IMR-90 (cell line): ENCODE measurements at regions not wholly inside any gene's neighbourhood (a gene's known extent, or its start where the extent isn't known, plus 50 kb on each side); places are given as distances from the start of the nearest gene placed in this dataset.

Source experiments
- ATAC-seq: fragments of 200-7000 bp; cut with Tn5 transposase; 2 replicates; pipeline ENCODE4 v1.9.1; 2020; ENCODE audit warnings: low read depth, mild to moderate bottlenecking, moderate library complexity
- BruUV-seq: library from RNA; stranded (reverse); fragments of 400-500 nt; replicated peaks from 2 replicates; lab custom pipeline; 2021; lab: Mats Ljungman, UMichigan
- CTCF ChIA-PET: fragments of 300-600 bp; formaldehyde crosslinking; extraction: SDS; loops from one replicate; lab custom pipeline; 2021; ENCODE audit warnings: antibody characterized with exemption; lab: Yijun Ruan, JAX
- POLR2A ChIA-PET: fragments of 300-600 bp; sonication (Branson Sonifier 250); formaldehyde crosslinking; loops from one replicate; lab custom pipeline; 2022; ENCODE audit warnings: antibody characterized with exemption; ENCODE audit not compliant: unreplicated experiment; lab: Charles Lee
- DNase-seq: peaks from one replicate; pipeline ENCODE4 v3.0.0; 2013
- H2AFZ ChIP-seq: replicated peaks from 2 replicates; pipeline ENCODE3; 2013; ENCODE audit warnings: low read length, mild to moderate bottlenecking; ENCODE audit not compliant: poor library complexity
- H2AK5ac ChIP-seq: 2 replicates; pipeline ENCODE4 v1.6.1; 2013; ENCODE audit warnings: low read depth, low read length, inconsistent platforms
- H2AK9ac ChIP-seq: replicated peaks from 2 replicates; pipeline ENCODE3; 2013; ENCODE audit warnings: mild to moderate bottlenecking, low read depth, low read length, moderate library complexity; ENCODE audit not compliant: poor library complexity
- H2BK120ac ChIP-seq: 2 replicates; pipeline ENCODE4 v1.6.1; 2013; ENCODE audit warnings: low read depth, low read length, inconsistent platforms
- H2BK15ac ChIP-seq: 3 replicates; pipeline ENCODE4 v1.6.1; 2013; ENCODE audit warnings: low read depth, low read length, inconsistent platforms
- H2BK20ac ChIP-seq: 2 replicates; pipeline ENCODE4 v1.6.1; 2013; ENCODE audit warnings: low read depth, mild to moderate bottlenecking, inconsistent platforms, low read length, moderate library complexity
- H2BK5ac ChIP-seq: 2 replicates; pipeline ENCODE4 v1.6.1; 2013; ENCODE audit warnings: mild to moderate bottlenecking, low read depth, low read length, inconsistent platforms; ENCODE audit not compliant: poor library complexity, severe bottlenecking
- H3K14ac ChIP-seq: replicated peaks from 2 replicates; pipeline ENCODE4 v1.6.1; 2013; ENCODE audit warnings: low read depth, low read length, inconsistent platforms
- H3K18ac ChIP-seq: 2 replicates; pipeline ENCODE4 v1.6.1; 2013; ENCODE audit warnings: low read depth, low read length, control low read depth
- H3K23ac ChIP-seq: 2 replicates; pipeline ENCODE4 v1.6.1; 2013; ENCODE audit warnings: low read depth, low read length, inconsistent platforms
- H3K27ac ChIP-seq: 2 replicates; pipeline ENCODE4 v1.5.1; 2013; ENCODE audit warnings: mild to moderate bottlenecking, control low read depth, low read length; ENCODE audit not compliant: insufficient read depth
- H3K27me3 ChIP-seq: 2 replicates; pipeline ENCODE4 v1.6.1; 2013; ENCODE audit warnings: low read length; ENCODE audit not compliant: control insufficient read depth, insufficient read depth
- H3K36me3 ChIP-seq: 2 replicates; pipeline ENCODE4 v1.6.1; 2013; ENCODE audit warnings: low read length, mixed read lengths; ENCODE audit not compliant: control insufficient read depth, insufficient read depth
- H3K4ac ChIP-seq: 2 replicates; pipeline ENCODE4 v1.6.1; 2013; ENCODE audit warnings: low read depth, low read length, inconsistent platforms
- H3K4me1 ChIP-seq: 2 replicates; pipeline ENCODE4 v1.6.1; 2013; ENCODE audit warnings: low read length, mixed read lengths; ENCODE audit not compliant: control insufficient read depth, insufficient read depth
- H3K4me2 ChIP-seq: 2 replicates; pipeline ENCODE4 v1.6.1; 2013; ENCODE audit warnings: low read depth, mild to moderate bottlenecking, control low read depth, low read length, moderate library complexity
- H3K4me3 ChIP-seq: 2 replicates; pipeline ENCODE4 v1.5.1; 2013; ENCODE audit warnings: low read depth, mild to moderate bottlenecking, control low read depth, low read length, moderate library complexity; ENCODE audit not compliant: insufficient read depth
- H3K56ac ChIP-seq: 2 replicates; pipeline ENCODE4 v1.6.1; 2013; ENCODE audit warnings: low read length, inconsistent platforms; ENCODE audit not compliant: insufficient read depth; ENCODE audit errors: extremely low read depth
- H3K79me1 ChIP-seq, 2 experiments: 2 replicates each; pipeline ENCODE4 v1.6.1; 2013; ENCODE audit warnings: low read length in 2 of 2, inconsistent platforms in 1 of 2, low read depth in 1 of 2
- H3K9ac ChIP-seq: 2 replicates; pipeline ENCODE4 v1.6.1; 2013; ENCODE audit warnings: low read depth, low read length, control low read depth
- H3K9me1 ChIP-seq: 2 replicates; pipeline ENCODE4 v1.6.1; 2013; ENCODE audit warnings: low read length, inconsistent platforms; ENCODE audit not compliant: insufficient read depth
- H3K9me3 ChIP-seq: 2 replicates; pipeline ENCODE4 v1.6.1; 2013; ENCODE audit warnings: low read length; ENCODE audit not compliant: control insufficient read depth, insufficient read depth
- H4K20me1 ChIP-seq: 2 replicates; pipeline ENCODE4 v1.6.1; 2013; ENCODE audit warnings: low read length, inconsistent platforms; ENCODE audit not compliant: insufficient read depth
- H4K5ac ChIP-seq: 2 replicates; pipeline ENCODE4 v1.6.1; 2013; ENCODE audit warnings: mild to moderate bottlenecking, low read depth, low read length, control low read depth
- H4K8ac ChIP-seq, 2 experiments: 2 replicates each; pipeline ENCODE4 v1.6.1; 2013; ENCODE audit warnings: low read depth in 2 of 2, low read length in 2 of 2, control low read depth in 1 of 2, inconsistent platforms in 1 of 2
- H4K91ac ChIP-seq: 2 replicates; pipeline ENCODE4 v1.6.1; 2013; ENCODE audit warnings: low read depth, low read length, inconsistent platforms; ENCODE audit not compliant: insufficient read depth
- BHLHE40 ChIP-seq: fragments of 150-350 bp; IDR thresholded peaks from 2 replicates; pipeline ENCODE4 v1.6.1; 2016; ENCODE audit warnings: mild to moderate bottlenecking, low read depth, low read length
- CHD1 ChIP-seq: IDR thresholded peaks from 2 replicates; pipeline ENCODE4 v1.6.1; 2012; ENCODE audit warnings: low read depth, low read length, improper control_type of control experiment
- MAFK ChIP-seq: IDR thresholded peaks from 2 replicates; pipeline ENCODE4 v1.6.1; 2012; ENCODE audit warnings: low read depth, low read length, improper control_type of control experiment
- MAZ ChIP-seq: IDR thresholded peaks from 2 replicates; pipeline ENCODE4 v1.6.1; 2012; ENCODE audit warnings: low read depth, mild to moderate bottlenecking, low read length, improper control_type of control experiment, moderate library complexity, borderline replicate concordance
- MXI1 ChIP-seq: IDR thresholded peaks from 2 replicates; pipeline ENCODE4 v1.6.1; 2012; ENCODE audit warnings: low read depth, mild to moderate bottlenecking, low read length, moderate library complexity, borderline replicate concordance
- RAD21 ChIP-seq: IDR thresholded peaks from 2 replicates; pipeline ENCODE4 v1.6.1; 2012; ENCODE audit warnings: low read length, improper control_type of control experiment
- RCOR1 ChIP-seq: IDR thresholded peaks from 2 replicates; pipeline ENCODE4 v1.6.1; 2012; ENCODE audit warnings: mild to moderate bottlenecking, low read length, improper control_type of control experiment; ENCODE audit not compliant: insufficient replicate concordance
- SMC3 ChIP-seq: fragments of 150-350 bp; IDR thresholded peaks from 2 replicates; pipeline ENCODE4 v1.6.1; 2016; ENCODE audit warnings: low read depth, mild to moderate bottlenecking, antibody characterized with exemption, low read length, moderate library complexity
- WGBS, 2 experiments: methylation state at CpG; one replicate each; pipeline versions ENCODE4 v1.1.5 to v1.1.7; 2013; ENCODE audit warnings: missing lambda C conversion rate in 2 of 2; ENCODE audit not compliant: insufficient read length in 1 of 2; ENCODE audit errors: extremely low coverage in 2 of 2; 5-methylcytosine and 5-hydroxymethylcytosine counted together
- dilution Hi-C: fragments of 300-500 bp; cut with HindIII; formaldehyde crosslinking; loops from one replicate; pipeline ENCODE4 v1.14.3; 2018; ENCODE audit warnings: low sequenced_read_pairs; ENCODE audit not compliant: unreplicated experiment
- in situ Hi-C: fragments of 300-500 bp; cut with MboI; formaldehyde crosslinking; loops from 3 replicates; pipeline ENCODE4 v1.14.3; 2019; ENCODE audit warnings: low sequenced_read_pairs, inconsistent platforms, mixed read lengths
- intact Hi-C: fragments of 100-400 bp; cut with micrococcal nuclease; formaldehyde crosslinking; loops from 2 replicates; pipeline ENCODE4 v1.10.0; 2022
- TF ChIP-seq, protein P1 (sequence below): fragments of 150-350 bp; IDR thresholded peaks from 2 replicates; pipeline ENCODE4 v1.6.1; 2016; ENCODE audit warnings: low read depth, mild to moderate bottlenecking, low read length, moderate library complexity, borderline replicate concordance
- TF ChIP-seq, protein P2 (sequence below): conservative IDR thresholded peaks from 2 replicates; pipeline ENCODE4 v1.5.1; 2012; ENCODE audit warnings: mild to moderate bottlenecking, low read depth, low read length, improper control_type of control experiment
- TF ChIP-seq, protein P3 (sequence below): fragments of 150-350 bp; IDR thresholded peaks from 2 replicates; pipeline ENCODE4 v1.6.1; 2017; ENCODE audit warnings: mild to moderate bottlenecking, antibody characterized with exemption, low read length, low read depth

DNA sequence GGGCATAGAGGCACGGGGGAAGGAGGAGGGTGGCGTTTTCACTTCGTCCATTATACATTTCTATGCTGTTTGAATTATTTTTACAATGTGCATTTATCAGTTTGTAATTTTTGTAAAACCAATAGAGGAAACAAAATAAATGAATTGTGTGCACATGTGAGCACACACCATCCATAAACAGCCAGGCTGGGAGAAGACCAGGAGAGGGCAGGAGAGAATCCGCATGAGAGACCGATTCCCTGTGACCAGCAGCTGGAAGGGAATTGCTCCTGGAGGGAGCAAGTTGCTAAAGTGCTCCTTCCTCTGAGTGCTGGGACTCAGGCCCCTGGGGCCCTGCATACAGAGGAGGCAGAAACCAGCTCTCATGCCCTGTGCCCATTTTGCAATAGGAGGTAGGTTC lies 126.0 kb downstream of the ABCC12 start:
- dilution Hi-C loops, result no loop called here
- ATAC-seq, result peak; percentile 40; the same call in 1 of the 2 replicates

More for the DNA sequence above, 126.0 kb downstream of the ABCC12 start:
- Histone ChIP-seq H3K36me3 (no peaks in the 10 kb centered on the region), H3K9me1 (no peaks in the 10 kb centered on the region), H4K8ac (no peak overlapping the region), H3K23ac (no peak overlapping the region), H3K14ac (no peak overlapping the region), H3K9ac (no peak overlapping the region), H3K4me2 (no peak overlapping the region), H2AK9ac (no peak overlapping the region), H3K4me1 (no peaks in the 10 kb centered on the region), H2BK15ac (no peak overlapping the region), H3K4ac (no peak overlapping the region), H4K91ac (no peak overlapping the region), H3K56ac (no peak overlapping the region), H3K27me3 (peaks cover 14% of the 10 kb centered on the region), H2BK20ac (no peak overlapping the region), H2AFZ (no peak overlapping the region), H3K27ac (no peak overlapping the region), H3K9me3 (0 out of 2 replicates have a peak, but pooled peaks cover 2% of the 10 kb centered on the region), H3K18ac (no peak overlapping the region), H2AK5ac (no peak overlapping the region), H3K79me1 (no peaks in the 10 kb centered on the region), H4K5ac (no peak overlapping the region), H2BK5ac (no peak overlapping the region), H2BK120ac (no peak overlapping the region), H3K4me3 (no peak overlapping the region), H4K20me1 (no peaks in the 10 kb centered on the region)
- 68% methylated on average over 2 of the region's 5 CpGs; no CpG with 5 or more reads in 1 of the 2 experiments for WGBS, 2 experiments
- POLR2A ChIA-PET, result no interaction called here
- BruUV-seq, result no TSS peak
- intact Hi-C loops, result loop anchor here (5.0 kb wide), 1 partner anchor 128 kb away; the partner anchor contains the start of gene ABCC12
- in situ Hi-C loops, result no loop called here
- TF ChIP-seq, protein P1, sequence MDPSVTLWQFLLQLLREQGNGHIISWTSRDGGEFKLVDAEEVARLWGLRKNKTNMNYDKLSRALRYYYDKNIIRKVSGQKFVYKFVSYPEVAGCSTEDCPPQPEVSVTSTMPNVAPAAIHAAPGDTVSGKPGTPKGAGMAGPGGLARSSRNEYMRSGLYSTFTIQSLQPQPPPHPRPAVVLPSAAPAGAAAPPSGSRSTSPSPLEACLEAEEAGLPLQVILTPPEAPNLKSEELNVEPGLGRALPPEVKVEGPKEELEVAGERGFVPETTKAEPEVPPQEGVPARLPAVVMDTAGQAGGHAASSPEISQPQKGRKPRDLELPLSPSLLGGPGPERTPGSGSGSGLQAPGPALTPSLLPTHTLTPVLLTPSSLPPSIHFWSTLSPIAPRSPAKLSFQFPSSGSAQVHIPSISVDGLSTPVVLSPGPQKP, result no peak
- TF ChIP-seq MAFK (no peak), MAZ (no peak), CHD1 (no peak), SMC3 (peak; percentile 15; the same call in 1 of the 2 replicates), BHLHE40 (no peak), RAD21 (0 out of 2 replicates have a peak, but pooled peaks have one; percentile 5), MXI1 (no peak), RCOR1 (no peak)
- TF ChIP-seq, protein P2, sequence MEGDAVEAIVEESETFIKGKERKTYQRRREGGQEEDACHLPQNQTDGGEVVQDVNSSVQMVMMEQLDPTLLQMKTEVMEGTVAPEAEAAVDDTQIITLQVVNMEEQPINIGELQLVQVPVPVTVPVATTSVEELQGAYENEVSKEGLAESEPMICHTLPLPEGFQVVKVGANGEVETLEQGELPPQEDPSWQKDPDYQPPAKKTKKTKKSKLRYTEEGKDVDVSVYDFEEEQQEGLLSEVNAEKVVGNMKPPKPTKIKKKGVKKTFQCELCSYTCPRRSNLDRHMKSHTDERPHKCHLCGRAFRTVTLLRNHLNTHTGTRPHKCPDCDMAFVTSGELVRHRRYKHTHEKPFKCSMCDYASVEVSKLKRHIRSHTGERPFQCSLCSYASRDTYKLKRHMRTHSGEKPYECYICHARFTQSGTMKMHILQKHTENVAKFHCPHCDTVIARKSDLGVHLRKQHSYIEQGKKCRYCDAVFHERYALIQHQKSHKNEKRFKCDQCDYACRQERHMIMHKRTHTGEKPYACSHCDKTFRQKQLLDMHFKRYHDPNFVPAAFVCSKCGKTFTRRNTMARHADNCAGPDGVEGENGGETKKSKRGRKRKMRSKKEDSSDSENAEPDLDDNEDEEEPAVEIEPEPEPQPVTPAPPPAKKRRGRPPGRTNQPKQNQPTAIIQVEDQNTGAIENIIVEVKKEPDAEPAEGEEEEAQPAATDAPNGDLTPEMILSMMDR, result 0 out of 2 replicates have a peak, but pooled peaks have one; percentile 11
- TF ChIP-seq, protein P3, sequence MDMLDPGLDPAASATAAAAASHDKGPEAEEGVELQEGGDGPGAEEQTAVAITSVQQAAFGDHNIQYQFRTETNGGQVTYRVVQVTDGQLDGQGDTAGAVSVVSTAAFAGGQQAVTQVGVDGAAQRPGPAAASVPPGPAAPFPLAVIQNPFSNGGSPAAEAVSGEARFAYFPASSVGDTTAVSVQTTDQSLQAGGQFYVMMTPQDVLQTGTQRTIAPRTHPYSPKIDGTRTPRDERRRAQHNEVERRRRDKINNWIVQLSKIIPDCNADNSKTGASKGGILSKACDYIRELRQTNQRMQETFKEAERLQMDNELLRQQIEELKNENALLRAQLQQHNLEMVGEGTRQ, result no peak
- DNase-seq, result no peak
- CTCF ChIA-PET, result no interaction called here
